HG03108 (cell line): ENCODE measurements at regions not wholly inside any gene's neighbourhood (a gene's known extent, or its start where the extent isn't known, plus 50 kb on each side); places are given as distances from the start of the nearest gene placed in this dataset.

Experiments used
- ATAC-seq: cut with Tn5 transposase; IDR thresholded peaks from one replicate; pipeline ENCODE4 v1.9.1; 2021; ENCODE audit warnings: moderate library complexity; ENCODE audit not compliant: unreplicated experiment

DNA sequence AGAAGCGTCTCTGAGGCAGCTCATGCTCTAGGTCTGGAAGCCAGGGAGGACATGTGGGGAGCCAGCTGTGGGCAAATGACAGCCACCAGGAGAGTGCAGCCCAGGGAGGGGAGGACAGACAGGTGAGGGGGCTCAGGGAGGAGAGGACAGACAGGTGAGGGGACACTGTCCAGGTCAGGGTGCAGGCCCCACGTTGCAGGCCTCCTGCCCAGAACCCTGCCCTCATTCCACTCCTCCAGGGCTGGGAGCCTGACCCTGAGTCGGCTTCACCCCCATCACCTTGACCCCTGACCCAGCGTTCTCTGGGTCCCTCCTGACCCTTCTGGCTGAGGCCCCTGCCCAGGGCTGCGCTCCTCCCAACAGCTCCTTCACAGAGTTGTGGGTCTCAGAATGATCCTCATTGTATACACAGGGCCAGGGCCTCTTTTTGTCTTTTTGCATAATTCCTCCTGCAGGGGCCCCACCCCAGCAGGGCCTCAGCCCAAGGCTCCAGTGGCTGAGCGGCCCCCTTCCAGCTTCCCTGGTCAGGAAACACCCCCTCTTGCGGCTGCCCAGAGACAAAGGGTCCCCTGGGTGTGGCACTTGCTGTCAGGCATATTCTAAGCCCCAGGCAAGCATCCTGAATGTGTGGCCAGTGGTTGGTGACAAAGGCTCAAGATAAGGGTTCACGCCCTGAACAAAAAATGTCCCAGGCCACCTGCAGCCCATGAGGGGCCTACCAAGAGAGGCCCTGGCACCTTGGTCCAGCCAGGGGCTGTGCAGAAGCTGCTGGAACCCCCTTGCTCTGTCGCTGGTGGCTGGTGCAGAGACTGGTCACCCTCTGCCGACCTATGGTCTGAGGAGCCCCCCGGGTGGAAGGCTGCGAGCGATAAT lies 853.0 kb downstream of the BRD1 start:
- no peak for ATAC-seq

DNA sequence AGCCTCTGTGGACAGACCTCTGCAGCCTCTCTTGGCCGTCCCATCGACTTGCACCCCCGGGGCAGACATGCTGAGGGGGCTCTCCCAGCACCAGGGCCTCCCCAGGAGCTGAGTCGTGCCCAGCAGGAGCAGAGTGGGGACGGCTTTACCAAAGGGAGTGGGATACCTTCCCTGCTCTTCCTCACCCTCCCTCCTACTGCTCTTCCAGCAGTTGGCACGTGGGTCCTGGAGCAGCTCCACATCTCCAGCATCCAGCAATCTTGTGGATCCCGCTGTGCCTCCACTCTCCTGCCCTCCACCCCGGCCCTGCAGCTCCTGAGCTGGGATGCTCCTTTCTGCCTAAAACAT lies 854.0 kb downstream of the BRD1 start:
- ATAC-seq, result no peak

DNA sequence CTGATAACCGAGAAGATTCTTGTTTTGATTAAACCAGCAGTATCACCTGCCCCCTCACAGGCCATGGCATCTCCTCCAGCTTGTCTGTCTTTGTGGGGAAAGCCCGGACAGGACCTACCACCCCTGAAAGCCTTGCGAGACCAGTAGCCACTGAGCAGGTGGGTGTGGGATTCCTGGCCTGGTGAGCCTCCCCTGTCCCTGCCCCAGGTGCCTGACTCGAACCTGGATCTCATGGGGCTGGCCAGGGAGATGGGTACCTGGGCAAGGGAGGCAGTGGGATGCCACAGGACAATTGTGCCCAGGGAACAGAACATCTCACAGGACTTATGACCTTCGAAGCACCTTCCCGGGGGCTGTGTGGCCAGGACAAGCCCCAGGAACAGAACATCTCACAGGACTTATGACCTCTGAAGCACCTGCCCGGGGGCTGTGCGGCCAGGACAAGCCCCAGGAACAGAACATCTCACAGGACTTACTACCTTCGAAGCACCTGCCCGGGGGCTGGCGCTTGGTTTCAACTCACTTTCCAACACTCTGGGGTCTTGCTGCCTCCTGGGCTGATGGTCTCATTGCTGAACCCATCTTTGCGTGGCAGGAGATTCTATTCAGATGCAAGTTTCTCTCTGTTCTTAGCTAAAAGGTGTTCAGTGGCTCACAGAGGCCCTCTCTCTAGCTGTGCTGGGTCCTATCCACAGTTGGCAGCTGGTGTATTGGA lies 854.5 kb downstream of the BRD1 start:
- no peak for ATAC-seq

DNA sequence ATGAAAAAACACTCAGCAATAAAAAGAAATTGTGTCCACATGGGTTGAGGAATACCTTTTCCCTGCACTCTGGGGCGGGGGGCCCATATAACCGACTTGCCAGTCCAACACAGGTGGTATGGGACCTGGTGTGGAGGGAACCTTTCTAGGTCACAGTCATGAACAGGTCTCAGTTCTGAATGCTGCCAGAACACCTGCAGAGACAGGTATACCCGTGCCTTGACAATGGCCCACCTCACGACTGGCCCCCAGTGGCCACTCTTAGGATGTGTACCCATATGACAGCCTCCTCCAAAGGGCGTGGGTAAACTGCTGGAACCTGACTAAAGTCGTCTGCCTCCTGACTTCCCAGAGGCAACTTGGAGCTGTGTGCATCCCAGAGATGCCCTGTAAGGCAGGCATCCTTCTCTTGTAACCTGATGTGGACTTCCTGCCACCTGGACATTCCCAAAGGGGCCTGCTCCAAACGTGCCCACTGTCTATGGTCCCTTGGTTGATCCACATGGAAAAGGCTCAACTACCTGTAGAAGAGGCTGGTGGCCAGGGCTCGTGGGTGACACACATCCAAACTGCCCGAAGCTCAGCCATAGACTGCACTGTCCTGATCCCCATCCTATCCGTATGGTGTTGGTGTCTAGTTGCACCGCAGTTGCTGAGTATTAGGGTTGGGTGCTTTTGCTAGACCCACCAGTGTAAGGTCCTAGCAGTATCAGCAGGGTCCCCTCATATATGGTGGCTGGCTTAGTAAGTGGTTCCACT lies 859.3 kb downstream of the BRD1 start:
- ATAC-seq, result no peak

DNA sequence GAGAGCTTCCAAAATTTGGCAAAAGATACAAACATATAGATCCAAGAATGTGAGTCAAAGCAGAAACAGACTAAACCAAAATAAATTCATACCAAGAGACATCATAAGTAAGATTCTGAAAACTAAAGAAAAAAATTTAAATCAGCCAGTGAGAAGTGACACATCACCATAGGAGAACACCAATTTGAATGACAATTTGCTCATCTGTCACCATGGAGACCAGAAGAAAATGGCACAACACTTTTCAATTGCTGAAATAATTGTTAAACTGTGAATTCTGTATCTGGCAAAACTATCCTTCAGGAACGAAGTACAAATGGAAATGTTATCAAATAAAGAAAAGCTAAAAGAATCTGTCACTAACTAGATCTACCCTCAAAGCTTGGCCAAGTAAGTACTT lies 864.3 kb downstream of the BRD1 start:
- ATAC-seq, result no peak

DNA sequence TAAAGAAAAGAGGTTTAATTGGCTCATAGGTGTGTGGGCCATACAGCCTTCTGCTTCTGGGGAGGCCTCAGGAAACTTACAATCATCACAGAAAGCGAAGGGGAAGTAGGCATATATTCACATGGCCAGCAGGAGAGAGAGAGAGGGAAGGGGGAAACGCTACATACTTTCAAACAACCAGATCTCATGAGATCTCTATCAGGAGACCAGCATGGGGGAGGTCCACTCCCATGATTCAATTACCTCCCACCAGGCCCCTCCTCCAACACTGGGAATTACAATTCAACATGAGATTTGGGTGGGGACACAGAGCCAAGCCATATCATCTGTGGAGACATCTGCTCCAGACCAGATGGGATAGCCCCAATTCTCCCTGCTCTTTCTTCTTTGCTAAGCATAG lies 866.0 kb downstream of the BRD1 start:
- no peak for ATAC-seq

DNA sequence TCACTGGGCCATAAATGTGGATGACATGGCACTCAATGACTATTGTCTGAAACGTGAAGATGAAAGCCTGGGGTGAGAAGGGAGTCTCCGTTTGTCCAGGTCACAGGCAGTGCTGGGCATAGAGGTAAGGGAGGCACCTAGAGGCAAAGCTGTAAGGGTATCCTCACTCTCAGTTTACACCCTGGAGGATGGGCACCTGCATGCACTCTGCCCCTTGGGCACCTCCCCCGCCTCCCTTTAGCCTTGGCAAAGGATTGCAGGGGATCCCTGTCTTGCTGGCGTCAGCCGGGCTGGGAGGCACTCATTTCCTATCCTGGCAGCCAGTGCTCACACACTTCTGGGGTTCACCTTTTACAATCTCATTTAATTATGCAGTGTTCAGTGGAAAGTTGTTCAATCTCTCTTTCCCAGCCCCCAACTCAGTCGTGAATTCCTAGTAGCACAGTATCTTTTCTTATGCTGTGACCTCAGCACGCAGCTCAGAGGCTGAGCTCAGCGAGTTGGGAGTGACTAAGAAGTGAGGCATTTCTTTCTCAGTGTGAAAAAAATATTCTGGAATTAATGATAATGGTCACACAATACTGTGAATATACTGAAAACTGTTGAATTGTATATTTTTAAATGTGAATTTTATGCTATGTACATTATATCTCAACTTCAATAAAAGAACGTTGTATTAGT lies 866.6 kb downstream of the BRD1 start:
- no peak for ATAC-seq

DNA sequence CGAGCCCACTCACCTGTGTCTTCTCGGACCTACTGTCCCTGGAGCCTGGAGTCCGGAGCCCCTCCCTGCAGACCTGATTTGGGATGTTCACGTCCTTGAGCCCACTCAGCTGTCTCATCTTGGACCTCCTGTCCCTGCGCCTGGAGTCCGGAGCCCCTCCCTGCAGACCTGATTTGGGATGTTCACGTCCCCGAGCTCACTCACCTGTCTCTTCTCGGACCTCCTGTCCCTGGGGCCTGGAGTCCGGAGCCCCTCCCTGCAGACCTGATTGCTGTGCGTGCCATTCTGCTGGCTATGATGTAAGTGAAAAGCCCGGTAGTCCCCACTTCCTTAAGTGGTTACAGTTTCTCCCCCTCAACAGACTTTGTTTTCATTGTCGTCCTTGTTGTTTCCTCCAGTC lies 867.1 kb downstream of the BRD1 start:
- no peak for ATAC-seq

DNA sequence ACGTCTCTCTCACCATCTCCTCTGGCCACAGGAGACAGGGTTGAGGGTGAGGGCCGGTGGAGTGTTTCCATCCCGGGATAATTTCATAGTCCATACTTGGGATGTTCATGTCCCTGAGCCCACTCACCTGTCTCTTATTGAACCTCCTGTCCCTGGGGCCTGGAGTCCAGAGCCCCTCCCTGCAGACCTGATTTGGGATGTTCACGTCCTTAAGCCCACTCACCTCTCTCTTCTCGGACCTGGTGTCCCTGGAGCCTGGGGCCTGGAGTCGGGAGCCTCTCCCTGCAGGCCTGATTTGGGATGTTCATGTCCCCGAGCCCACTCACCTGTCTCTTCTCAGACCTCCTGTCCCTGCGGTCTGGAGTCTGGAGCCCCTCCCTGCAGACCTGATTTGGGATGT lies 868.2 kb downstream of the BRD1 start:
- ATAC-seq, result no peak

DNA sequence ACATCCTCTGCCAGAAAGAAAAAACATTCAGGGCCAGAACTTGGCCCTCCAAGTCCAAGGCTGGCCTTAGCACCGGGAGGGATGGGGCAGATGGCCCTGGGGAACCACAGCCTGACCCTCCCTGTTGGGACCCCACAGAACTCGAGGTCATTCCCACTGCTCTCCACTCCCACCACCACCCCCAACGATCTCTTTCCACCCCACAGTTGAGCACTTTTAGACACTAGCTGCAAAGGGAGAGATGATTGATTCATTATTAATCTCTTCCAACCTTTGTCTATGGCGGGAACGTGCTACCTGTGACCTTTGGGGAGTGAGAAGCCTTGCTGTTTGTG lies 869.7 kb downstream of the BRD1 start:
- ATAC-seq, result no peak

DNA sequence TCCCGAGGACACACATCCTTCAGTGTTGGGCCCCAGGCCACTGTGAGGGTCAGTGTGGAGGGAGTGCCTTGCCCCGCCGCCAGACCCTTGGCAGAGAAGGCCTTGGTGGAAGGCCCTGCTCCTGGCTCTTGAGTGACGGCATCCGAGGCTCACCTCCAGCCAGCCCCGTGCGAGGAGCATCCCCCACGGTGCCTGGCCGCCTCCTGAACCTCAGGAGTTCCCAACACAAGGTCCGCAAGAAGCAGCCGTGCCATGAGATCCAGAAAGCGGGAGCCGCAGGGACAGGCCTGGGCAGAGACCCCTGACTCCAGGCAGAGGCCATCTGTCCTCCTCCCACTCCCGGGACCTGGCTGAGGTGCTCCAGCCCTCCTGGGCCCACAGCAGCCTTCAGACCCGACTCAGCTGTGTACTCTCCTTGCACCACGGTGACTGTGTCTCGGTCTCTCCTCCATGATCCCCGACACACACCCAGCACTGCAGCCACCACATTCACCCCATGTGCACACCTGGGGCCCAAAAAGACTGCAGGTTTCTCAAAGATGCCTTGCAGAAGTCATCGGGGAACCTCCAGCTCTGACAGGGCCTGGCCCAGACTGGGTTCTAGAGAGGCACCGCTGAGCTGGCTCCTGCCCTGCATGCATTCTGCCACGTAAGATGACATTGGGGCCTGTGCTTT lies 870.2 kb downstream of the BRD1 start:
- no peak for ATAC-seq

DNA sequence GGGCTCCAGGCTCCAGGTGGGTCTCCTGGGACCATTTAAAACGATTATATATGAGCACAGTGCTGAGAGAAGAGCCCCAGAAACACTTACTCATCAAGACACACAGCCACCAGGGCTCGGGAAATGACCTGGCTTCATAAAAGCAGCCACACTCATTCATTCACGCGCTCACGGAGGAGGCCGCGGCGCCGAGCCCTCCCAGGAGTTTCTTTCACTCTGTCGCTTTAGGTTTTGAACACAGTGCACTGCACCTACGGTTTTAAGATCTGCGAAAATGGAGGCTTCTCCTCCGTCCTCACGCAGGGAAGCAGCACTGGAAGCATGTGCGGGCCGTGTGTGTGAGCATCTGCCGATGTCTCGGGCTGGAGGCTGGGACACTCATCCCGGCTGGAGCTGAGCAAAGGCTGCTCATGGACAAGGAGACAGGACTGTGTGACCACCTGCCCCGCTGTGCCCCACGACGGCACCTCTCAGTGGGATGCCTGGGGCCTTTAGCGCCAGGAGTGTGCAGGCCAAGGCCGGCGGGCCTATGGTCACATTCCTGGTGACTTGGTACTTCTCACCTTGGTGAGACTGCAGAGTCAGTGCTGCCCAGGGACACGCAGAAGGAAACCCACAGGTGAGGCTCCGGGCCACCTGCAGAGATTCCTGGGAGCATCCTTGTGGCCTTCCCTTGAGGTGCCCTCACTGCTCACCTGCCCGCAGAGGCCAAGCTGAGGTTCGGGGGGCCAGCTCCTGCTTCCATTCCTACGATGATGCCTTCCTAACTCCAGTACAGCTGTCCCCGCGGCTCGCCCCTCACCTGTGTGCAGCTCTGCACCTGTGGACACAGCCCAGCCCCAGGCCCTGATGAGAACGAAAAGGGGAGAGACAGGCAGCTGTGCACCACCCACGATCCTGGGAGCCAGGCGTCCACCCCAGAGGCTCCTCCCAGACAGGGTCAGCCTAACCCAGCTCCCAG lies 872.0 kb downstream of the BRD1 start:
- ATAC-seq, result no peak

DNA sequence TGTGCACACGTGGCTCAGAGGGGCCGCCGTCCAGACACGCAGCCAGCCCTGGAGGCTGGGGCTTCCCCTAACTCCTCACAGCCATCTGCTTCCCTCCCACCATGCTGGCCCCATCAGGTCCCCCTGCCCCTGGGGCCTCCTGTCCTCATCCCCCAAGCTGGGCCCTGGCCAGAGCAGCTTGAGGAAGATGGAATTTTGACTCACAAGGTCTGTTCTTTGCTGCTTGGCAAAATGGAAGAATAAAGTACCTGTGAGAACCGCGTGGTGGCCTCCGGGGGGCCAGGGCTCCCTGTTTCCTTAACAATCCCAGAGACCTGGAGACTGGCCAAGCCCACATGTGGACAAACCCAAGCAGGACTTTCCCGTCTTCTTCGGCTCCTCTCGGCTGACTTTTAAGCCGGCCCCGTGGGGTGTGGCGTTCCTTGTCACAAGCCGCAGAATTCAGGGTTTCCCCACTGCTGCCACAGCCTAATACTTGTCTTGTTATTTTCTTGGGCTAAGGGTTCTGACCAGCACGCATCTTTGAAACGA lies 872.8 kb downstream of the BRD1 start:
- no peak for ATAC-seq

DNA sequence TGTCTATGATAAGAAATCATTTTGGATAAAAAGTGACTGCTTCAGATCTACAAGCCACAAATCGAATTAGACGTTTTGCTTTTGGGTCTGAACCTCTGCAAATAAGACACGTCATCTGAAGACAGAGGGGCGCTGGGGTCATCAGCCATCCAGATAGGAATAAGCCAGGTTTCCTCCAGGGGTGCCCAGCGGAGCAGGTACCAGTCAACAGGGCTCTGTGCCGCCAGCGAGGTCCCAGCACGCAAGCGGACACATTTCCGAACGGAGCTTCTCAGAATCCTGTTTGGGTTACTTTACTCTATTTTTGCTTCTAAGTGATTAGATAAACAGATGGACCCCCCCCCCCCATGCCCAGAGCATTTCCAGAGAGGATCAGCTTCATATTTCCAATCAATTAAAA lies 873.8 kb downstream of the BRD1 start:
- no peak for ATAC-seq

DNA sequence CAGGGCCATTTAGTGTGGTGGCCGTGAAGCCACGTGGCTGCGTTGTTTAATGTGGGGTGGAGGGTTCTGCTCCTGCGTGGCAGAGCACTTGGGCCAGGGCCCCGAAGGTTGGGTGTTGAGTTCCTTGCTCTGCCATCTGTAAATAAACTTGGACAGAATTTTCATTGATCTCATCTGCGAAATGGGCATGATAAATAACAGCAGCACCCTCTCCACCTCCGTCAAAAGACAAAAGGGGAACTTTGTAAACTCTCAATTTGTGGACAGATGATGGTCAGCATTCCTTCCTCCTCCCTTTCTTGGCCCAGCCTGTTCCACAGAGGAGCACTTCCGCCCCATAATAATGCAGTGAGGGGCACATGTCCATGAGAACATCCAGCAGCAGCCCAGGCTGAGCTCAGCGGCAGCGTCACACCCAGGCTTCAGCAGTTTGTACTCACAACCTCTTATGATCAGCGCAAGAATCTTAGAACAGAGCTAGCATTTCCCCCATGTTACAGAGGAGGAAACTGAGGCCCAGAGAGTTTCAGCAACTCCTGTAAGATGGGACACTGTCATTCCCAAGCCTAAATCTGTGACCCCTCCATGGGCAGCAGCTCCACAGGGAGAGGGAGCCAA lies 874.5 kb downstream of the BRD1 start:
- no peak for ATAC-seq

DNA sequence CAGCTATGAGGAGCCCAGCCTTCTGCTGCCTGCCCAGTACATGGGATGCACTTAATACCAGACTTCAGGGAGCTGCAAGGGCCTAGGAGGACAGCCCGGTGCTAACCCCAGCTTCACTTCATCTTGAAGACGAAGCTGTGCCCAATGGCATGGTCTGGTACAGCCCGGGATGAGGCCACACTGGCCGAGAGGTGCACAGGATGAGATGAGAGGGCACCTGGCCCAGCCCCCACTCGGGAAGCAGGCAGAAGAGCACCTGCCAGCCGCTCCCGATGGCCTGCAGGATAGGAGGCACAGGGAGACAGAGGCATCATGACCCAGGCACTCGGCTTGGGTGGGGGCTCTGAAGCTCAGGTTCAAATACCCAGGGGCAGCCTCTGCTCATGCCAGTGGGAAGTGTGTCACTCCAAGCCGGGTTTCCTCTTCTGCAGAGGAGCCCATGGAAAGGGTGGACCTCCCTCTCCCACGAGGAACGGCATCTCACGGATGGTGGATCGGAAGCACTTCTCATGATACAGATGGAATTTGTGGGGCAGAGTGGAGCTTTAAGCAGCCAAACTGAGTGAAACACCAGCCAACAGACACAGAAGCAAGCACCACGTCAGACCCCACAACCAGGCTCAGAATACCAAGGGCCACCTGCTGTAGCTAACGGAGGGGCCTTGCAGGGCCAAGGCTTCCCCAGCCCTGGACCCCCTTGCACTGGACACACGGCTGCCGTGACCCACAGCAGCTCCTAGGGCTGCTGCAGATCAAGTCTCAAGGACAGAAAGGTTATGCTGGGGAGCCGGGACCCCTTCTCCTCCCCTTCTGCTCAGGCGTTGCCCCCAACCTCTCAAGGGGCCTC lies 875.2 kb downstream of the BRD1 start:
- ATAC-seq, result no peak

DNA sequence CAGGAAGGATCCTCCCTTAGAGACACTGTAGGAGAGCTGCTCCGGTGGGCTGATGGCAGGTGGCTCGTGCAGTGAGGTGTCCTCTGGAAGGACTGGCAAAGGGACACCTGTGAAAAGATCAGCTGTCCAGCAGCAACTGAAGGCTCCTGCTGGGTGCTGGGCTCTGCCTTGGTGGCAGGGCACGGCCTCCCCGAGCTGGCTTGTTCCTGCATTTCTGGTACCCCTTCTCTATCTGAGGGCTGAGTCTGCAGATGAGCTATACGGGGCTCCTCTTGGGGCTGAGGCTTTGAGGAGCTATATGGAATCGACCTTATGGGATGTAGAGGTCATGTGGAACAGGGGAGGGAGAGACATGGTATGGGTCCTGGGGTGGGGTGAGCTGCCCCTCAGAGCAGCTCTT lies 875.8 kb downstream of the BRD1 start:
- ATAC-seq, result no peak
